PC-9 (cell line): ENCODE measurements at regions not wholly inside any gene's neighbourhood (a gene's known extent, or its start where the extent isn't known, plus 50 kb on each side); places are given as distances from the start of the nearest gene placed in this dataset.

Experiments
- CTCF ChIP-seq: fragments of 200-600 bp; sonication (generic); conservative IDR thresholded peaks from 2 replicates; pipeline ENCODE4 v1.6.1; 2017; ENCODE audit warnings: mixed run types, antibody characterized with exemption, mild to moderate bottlenecking, moderate library complexity
- EZH2 ChIP-seq: fragments of 200-600 bp; sonication (generic); IDR thresholded peaks from 2 replicates; pipeline ENCODE4 v1.8.0; 2017; ENCODE audit warnings: antibody characterized with exemption, low read depth

- no peak for TF ChIP-seq CTCF
- no peak for TF ChIP-seq EZH2
Measured at GRCh38 chr3:106482451-106482850, 613.6 kb upstream of the CBLB start.
